Forelimb muscle (tissue), 1 donor: ENCODE measurements at regions not wholly inside any gene's neighbourhood (a gene's known extent, or its start where the extent isn't known, plus 50 kb on each side); places are given as distances from the start of the nearest gene placed in this dataset.
A peak's percentile ranks its signal among the peaks of the same experiment; 100 is the strongest.
"Not testable (repeated sequence)": the region's sequence is repeated elsewhere in the genome, so short reads cannot be mapped to it uniquely, and the experiment has no call there.

Source experiments
- DNase-seq: peaks from one replicate; pipeline ENCODE4 v3.0.0-alpha.2; 2013; ENCODE audit warnings: low read depth

GRCh38 chr10:80025281-80025680 lies 53.2 kb upstream of the TMEM254 start:
- no peak for DNase-seq

GRCh38 chr10:80022408-80023001 lies 56.0 kb upstream of the TMEM254 start:
- not testable (repeated sequence) for DNase-seq

- DNase-seq = not testable (repeated sequence)
Measured at GRCh38 chr10:80018406-80018984, 60.0 kb upstream of the TMEM254 start.

- DNase-seq = not testable (repeated sequence)
Measured at GRCh38 chr10:80017186-80017585, 61.3 kb upstream of the TMEM254 start.

GRCh38 chr10:80015911-80016830 lies 62.3 kb upstream of the TMEM254 start:
- DNase-seq = no peak

- peak; percentile 11 for DNase-seq
Measured at GRCh38 chr10:80013139-80013538, 64.2 kb upstream of the SFTPD start.

GRCh38 chr10:80011144-80011543 lies 62.2 kb upstream of the SFTPD start:
- not testable (repeated sequence) for DNase-seq

DNA sequence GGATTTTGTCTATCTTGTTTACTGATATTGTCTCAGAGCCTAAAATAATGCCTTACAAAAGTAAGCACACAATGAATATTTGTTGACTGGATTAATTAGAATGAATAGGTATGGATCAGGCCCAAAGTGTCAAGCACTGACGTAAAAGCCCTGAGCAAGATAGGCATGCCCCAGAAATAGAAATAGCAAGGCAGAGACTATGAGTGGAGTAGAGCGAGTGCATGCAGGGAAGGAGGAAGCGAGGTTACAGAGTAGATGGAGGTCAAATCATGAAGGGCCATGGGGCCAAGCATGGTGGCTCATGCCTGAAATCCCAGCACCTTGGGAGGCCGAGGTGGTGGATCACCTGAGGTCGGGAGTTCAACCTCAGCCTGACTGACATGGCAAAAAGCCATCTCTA lies 51.6 kb upstream of the SFTPD start:
- DNase-seq = no peak
